ENCODE measurements at regions not wholly inside any gene's neighbourhood (a gene's known extent, or its start where the extent isn't known, plus 50 kb on each side); places are given as distances from the start of the nearest gene placed in this dataset.

- no peak for DNase-seq
Measured at GRCh38 chr2:20150110-20150706, 74.7 kb downstream of the SDC1 start.

GRCh38 chr2:20149703-20150030, 75.3 kb downstream of the SDC1 start:
- no peak for DNase-seq

- DNase-seq, result no peak
Measured at GRCh38 chr2:20148923-20149702, 75.8 kb downstream of the SDC1 start.

DNA sequence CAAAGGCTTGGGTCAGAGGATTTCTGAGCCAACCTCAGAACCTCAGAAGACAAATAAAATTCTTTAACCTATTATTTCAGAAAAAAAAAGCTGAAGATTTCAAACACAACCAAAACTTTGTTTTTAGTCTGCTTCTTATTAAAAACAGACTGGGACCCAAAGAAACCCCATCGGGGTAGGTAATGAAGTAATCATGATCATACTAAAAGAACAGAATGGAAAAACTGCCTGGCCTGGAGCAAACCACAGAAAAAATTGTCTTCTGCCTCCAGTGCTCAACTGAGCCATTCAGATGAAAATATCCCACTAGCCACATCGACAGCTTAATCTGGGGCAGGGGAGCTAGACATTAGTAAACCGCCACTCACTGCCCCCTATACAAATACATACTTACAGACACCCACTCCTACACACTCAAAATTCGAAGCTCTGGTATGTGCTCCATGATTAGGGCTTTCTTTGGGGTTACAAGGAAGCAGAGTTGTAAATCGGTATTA, 76.5 kb downstream of the SDC1 start:
- no peak for DNase-seq

DNA sequence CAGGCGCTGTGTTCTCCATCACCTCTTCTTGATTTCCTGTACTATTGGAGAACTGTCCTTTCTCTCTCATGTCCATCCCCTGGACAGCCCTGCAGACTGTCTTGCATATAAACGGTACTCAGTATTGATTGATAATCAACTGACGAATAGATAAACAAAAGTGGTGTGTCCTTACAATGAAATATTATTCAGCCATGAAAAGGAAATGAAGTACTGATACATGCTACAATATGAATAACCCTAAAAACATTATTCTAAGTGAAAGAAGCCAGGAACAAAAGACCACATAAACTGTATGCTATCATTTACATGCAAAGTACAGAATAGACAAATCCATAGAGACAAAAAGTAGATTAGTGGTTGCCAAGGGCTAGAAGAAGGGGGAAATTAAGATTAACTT, 77.6 kb downstream of the SDC1 start:
- no peak for DNase-seq

GRCh38 chr2:20146401-20146800, 78.5 kb downstream of the SDC1 start:
- no peak for DNase-seq

GRCh38 chr2:20145497-20146193, 79.3 kb downstream of the SDC1 start:
- no peak for DNase-seq

DNA sequence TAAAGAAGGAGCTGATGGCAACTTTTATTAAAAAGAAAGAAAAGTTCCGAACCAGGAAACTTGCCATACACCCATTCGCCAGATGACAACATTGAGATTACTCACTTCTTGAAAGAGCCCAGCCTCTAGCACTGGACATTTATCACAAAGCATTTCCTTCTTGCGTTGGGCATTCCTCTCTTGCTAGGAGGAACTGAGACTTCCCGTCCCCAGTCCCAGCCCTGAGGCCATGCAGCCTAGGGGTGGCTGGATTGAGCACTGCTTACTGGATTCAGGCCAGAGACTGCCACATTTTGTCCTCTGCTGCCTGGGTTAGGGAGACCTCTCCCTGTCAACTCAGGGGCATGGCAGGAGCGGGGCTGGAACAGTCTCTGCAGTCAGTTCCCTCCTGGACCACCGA, 80.1 kb downstream of the SDC1 start:
- no peak for DNase-seq

- DNase-seq, result no peak
Measured at GRCh38 chr2:20144196-20144595, 80.7 kb downstream of the SDC1 start.

DNA sequence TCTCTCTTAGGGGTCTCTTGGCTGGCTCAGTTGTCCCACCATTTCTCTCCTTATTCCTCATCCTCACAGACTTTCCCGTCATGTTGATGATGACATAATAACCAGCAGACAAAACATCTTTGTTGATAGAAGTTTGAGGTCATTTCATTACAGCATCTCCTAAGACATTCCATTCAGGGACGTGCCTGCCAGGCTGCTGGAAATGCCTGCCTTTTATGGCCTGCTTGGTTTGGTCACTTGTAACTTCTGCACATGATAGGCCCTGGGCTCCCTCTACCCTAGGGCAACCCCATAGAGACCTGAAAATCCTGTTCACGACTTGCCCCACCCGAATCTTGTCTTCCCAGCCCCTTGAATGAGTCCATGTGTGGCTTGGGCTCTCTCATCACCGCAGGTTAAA, 81.7 kb downstream of the SDC1 start:
- DNase-seq, result no peak

GRCh38 chr2:20141806-20142205, 83.1 kb downstream of the SDC1 start:
- no peak for DNase-seq

GRCh38 chr2:20141056-20141762, 83.7 kb downstream of the SDC1 start:
- DNase-seq, result no peak

GRCh38 chr2:20140321-20141055, 84.4 kb downstream of the SDC1 start:
- DNase-seq, result no peak

- DNase-seq, result no peak
Measured at GRCh38 chr2:20139407-20140172, 85.3 kb downstream of the SDC1 start.

GRCh38 chr2:20138696-20139095, 86.2 kb downstream of the SDC1 start:
- DNase-seq, result no peak

- no peak for DNase-seq
Measured at GRCh38 chr2:20137884-20138283, 86.5 kb upstream of the LAPTM4A start.

DNA sequence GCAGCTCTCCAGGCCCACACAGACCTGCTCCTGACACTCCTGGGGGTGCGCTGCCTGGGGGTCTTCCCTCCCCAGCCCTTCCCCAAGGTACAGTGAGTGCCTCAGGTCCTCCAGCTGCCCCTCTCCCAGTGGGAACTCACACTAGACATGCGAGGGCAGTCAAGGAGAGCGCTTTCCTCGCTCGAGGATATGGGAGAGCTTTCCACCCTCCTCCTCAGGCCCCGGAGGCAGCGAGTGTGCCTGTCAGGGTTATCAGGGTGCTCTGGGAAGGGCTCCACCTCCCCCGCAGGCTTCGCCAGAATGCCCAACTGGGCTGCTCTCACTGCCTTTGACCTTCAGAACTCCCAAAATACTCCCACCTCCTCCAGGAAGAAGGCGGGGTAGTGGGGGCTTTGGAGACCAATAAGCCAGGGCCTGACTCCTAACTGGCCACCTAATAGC, 85.7 kb upstream of the LAPTM4A start:
- DNase-seq, result no peak

DNA sequence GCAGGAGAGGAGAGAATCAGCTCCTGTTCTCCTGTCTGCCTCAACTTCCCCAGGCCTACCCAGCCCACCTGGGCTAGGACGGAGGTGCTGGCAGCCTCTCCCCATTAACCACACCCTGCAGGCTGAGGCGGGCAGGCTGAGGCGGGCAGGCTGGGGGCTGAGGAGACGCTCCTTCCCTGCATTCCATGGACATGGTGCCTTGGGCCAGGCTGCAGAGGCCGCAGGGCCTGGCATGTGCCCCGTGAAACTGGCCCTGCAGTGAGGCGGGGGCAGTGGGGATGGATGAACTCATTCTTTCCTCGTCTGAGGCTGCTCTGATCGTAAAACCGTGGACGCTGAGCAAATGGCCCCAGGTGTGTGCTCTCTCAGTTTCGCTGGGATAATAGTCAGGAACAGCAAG, 84.7 kb upstream of the LAPTM4A start:
- no peak for DNase-seq

- DNase-seq, result peak; percentile 36
Measured at GRCh38 chr2:20135631-20136050, 84.2 kb upstream of the LAPTM4A start.

GRCh38 chr2:20132990-20133535, 81.6 kb upstream of the LAPTM4A start:
- DNase-seq, result no peak

- DNase-seq, result no peak
Measured at GRCh38 chr2:20130821-20131645, 79.6 kb upstream of the LAPTM4A start.

Data from DMS153 (cell line).